Stimulated activated CD8-positive, alpha-beta memory T cell treated with anti-CD3 and anti-CD28 coated beads, Interleukin-7, amount 100 ng/mL, for 1 hour (primary cell): ENCODE measurements at regions not wholly inside any gene's neighbourhood (a gene's known extent, or its start where the extent isn't known, plus 50 kb on each side); places are given as distances from the start of the nearest gene placed in this dataset.
"Not testable (repeated sequence)": the region's sequence is repeated elsewhere in the genome, so short reads cannot be mapped to it uniquely, and the experiment has no call there.

Experiments
- DNase-seq, 2 donors: peaks; one replicate each; pipeline ENCODE4 v3.0.0-alpha.2; 2020; ENCODE audit warnings: low read depth in 2 of 2

DNA sequence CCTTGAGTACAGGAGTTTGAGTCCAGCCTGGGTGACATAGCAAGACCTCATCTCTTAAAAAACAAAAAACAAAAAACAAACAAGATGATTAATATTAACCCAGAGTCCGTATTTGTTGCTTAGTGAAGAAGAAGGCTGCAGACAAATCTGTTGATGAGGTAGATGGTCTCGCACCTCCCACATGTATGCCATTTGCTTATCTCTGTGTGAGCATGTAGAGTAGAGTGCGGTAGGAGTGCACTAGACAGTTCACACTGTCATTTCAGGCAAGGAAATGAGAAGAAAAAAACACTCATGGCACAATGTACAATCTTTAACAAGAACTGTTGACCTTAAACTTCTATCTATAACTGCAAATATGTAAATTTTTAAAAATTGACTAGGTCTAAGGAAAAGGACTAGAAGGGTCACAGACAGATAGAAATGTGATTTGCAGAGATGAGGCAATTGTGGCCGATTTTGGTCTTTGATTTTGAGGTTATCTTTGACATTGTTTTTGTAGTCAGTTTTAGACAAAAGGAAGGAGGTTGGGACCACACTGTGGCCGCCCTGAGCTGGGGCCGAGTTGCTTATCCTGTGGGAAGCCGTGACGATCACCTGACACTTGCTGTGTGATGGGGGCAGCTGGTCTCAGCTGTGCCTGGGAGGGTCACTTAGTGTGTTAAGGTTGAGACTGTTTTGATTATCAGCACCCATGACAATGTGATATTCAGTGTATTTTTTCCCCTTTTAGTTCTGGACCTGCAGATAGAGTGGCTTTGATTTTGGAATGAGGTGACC, 127.2 kb downstream of the LAT start:
- not testable (repeated sequence) for DNase-seq

DNA sequence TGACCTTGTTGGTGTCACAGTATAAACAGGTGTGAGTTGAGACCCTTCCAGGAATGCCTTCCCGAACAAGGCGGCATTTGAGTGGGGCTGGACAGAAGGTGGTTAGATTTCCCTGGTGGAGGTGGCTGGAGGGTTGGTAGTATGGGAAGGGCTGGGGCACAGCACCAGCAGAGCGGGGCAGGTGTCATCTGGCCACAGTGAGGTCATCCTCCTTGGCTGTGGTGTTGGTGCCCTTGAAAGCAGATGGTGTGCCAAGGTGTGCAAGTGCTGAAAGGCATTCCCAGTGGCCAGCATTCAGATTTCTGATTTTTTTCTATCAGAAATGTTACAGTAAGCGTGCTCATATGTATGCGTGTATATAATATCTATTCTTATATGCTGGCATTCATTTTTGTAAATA, 126.6 kb downstream of the LAT start:
- DNase-seq, result no peak

DNA sequence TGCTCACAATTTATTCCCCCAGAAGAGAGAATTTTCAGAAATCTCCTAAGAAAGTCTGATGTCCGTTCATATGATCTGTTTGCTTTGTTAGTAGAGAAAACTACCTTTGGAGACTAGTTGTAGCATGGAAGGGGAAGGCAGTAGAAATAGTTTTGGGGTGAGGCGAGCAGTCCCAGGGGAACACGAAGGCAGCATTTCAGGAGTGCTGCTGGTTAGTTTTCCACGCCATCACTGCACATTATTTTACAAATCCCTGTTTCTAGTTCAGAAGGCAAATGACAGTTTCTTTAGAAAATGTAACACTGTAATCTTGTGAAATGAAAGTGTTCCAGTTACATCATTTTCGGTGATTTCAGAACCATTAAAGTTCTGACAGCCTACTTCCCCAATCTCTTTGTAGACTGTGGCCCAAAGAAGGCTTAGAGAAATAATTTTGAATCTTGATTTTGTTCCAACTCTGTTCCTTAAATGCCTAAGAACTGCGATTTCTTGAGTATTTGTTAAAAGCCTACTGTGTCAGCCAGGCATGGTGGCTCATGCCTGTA, 123.8 kb downstream of the LAT start:
- DNase-seq, result not testable (repeated sequence)

DNA sequence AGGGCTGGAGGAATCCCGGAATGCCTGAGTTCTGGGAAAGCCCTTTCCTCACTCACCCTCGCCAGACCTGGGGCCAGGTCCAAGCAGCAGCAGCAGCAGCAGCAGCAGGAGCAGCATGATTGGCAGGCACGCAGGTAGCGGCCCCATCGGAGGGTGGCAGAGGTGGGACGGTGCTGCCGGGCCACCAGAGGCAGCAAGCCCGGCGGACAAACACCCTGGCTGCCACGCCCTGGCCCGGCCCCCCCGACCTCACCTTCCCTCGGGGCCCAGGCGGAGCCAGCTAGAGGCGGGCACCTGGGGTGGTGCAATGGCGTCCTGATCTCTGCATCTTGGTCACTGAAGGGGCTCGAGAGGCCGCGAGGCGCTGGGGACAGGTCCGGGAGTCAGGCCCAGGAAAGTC, 122.4 kb downstream of the LAT start:
- no peak for DNase-seq

DNA sequence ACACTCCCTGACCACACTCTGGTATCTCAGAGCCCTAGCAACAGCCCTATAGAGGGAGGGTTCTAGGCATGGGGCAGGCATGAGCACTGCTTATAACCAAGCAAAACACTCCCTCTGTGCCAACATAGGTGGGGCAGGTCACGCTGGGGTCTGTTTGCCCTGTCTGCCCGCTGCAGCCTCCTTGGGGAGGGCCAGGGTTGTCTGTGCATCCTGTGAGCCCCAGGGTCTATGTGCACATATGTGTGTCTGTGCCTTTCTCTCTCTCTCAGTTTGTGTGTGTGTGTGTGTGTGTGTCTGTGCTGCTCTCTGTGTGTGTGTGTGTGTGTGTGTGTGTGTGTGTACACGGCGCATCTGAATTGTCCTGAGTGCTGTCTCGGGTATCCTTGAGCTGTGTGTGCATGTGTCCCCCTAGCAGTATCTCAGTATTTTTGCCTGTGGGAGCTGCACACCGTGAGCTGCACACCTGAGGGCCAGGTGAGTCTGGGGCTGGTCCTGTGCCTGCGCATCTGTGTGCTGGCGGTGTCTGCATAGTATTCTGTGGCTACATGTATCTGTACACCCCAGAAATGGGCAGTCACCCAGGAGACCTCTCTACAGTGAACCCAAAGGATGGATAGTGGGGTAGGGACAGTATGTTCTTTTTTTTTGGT, 121.5 kb downstream of the LAT start:
- DNase-seq, result not testable (repeated sequence)

DNA sequence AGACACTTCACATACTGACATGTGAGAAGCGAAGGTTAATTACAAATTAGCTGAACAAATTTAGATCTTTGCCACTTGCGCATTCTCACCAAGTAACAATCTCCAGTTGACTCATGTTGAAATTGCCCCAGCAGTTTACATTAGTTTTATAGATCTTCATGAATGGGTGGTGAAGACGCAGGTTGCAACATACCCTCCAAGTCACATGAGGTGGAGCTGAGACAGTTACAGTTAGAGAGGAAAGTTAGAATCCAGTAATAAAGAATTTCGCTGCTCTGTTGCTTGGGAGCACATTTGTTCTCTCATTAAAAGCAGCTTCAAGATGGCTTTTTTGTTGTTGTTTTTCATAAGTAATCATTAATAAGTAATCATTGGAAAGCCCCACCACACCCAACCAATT, 119.7 kb downstream of the LAT start:
- not testable (repeated sequence) for DNase-seq

DNA sequence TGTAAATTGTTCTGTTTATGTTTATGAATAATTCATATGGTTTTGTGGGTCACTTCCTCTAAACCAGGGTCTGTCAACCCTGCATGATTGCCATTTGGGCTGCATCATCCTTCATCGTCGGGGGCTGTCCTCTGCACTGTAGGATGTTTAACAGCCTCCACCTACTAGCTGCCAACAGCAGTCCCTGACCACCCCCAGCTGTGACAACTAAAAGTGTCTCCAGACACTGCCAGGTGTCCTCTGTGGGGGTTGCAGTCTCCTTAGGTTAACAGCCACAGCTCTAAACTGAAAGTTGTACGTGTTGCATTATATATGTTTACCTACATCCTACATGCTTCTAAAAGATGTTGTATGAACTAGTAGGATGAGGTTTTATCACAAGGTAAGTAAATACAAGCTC, 113.1 kb downstream of the LAT start:
- not testable (repeated sequence) for DNase-seq

DNA sequence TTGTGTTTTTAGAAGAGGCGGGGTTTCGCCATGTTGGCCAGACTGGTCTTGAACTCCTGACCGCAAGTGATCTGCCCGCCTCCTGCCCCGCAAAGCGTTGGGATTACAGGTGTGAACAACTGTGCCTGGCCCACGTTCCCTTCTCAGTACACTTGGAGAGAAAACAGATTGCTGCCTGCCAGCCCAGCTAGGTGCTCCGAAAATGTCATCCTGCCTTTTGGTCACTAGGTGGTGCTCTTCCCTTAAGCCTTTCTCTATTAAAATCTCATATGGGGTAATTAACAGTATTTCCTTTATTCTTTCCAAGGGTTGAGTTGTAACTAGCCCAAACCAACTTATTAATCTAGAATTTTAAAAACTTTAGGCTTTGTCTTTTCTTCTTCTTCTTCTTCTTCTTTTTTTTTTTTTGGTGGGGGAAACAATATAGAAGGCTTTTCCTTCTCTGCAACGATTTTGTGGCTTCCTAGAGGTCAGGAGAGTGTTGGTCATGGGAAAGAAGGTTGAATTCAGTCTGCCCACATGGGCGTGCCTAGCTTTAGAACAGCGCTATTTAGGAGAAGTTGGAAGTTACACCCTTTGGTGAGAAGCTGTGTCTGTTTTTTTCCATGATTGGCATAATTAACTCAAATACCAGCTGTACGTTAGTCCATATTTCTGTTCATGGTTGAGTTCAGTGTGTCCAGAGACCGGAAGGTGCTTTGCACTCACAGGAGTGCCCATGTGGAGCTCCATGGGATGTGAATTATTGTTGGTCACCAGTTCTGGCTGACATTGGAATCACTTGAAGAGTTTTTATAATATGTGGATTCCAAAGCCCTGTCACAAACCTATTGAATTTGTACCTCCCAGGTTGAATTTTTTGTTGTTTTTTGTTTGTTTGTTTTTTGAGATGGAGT, 110.1 kb downstream of the LAT start:
- not testable (repeated sequence) for DNase-seq

DNA sequence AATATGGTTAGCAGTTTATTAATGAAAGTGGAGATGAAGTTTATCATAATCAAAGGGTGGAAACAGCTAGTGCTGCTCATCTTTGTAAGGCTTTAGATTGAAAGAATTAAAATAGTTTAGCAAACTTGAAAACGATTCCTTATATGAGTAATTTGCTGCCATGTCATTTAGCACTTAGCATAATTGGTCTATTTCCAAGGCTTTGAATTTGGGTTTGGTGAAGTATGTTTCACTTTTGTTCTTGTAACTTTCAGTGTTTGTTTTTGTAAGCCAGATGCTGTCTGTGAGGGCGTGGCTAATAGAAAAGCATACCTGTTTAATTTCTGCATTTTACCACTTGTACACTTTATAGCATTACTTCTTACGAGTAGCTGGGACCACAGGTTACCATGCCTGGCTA, 109.5 kb downstream of the LAT start:
- DNase-seq, result not testable (repeated sequence)

DNA sequence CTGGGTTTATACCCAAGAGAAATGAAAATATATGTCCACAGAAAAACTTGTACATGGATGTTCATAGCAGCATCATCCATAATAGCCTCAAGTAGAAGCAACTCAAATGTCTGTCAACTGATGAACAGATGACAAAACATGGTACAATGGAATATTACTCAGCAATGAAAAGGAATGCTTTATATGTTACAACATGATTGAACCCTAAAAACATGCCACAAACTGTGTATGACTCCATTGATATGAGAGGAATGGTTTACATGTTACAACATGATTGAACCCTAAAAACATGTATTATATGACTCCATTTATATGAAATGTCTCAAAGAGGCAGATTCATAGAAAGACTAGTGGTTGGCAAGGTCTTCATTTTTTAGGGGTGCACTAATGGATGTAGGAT, 104.8 kb downstream of the LAT start:
- DNase-seq, result not testable (repeated sequence)

DNA sequence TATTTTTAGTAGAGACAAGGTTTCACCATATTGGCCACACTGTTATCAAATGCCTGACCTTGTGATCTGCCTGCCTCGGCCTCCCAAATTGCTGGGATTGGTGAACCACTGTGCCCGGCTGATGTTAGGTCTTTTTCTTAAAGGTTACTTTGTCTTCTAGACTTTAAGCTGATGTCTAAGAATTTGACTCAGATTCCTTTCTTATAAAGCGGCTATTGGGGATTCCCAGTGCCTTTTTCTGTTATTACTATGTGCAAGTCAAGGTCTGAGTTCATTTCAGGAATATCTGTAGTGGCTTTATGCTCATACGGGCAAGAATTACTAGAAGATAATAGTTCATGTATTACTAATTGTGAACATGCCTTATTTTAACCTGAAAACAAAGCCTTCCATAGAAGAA, 102.8 kb downstream of the LAT start:
- not testable (repeated sequence) for DNase-seq

DNA sequence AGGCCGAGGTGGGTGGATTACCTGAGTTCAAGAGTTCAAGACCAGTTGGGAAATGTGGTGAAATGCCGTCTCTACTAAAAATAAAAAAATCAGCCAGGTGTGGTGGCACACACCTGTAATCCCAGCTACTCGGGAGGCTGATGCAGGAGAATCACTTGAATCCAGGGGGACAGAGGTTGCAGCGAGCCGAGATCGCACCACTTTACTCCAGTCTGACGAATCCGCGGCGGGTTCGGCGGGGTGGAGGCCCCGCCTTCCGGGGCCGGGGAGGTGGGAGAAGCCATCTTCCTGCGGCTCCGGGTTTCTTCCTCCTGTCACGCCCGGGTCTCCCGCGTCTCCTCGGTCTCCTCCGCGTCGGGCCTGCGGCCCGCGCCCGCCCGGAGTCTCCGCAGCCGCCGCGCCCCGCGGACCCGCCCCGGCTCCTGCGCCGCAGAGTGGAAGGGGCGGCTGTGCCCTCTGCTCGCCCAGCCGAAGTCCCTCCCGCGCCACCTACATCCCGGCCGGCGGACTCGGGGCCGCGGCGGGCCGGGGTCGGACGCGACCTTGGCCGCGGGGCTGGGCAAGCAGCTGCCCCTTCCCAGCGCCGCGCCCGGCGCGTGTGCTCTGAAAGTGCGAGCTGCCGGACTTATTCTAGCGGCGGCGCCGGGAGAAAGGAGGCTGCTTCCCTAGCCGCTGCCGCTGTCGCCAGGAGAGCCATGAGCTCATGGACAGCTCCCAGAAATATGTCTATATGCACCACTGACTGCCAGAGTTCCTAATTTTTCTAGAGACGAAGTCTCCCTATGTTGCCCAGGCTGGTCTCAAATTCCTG, 97.2 kb downstream of the LAT start:
- peak in 1 of 2 donors; percentile 4 for DNase-seq

DNA sequence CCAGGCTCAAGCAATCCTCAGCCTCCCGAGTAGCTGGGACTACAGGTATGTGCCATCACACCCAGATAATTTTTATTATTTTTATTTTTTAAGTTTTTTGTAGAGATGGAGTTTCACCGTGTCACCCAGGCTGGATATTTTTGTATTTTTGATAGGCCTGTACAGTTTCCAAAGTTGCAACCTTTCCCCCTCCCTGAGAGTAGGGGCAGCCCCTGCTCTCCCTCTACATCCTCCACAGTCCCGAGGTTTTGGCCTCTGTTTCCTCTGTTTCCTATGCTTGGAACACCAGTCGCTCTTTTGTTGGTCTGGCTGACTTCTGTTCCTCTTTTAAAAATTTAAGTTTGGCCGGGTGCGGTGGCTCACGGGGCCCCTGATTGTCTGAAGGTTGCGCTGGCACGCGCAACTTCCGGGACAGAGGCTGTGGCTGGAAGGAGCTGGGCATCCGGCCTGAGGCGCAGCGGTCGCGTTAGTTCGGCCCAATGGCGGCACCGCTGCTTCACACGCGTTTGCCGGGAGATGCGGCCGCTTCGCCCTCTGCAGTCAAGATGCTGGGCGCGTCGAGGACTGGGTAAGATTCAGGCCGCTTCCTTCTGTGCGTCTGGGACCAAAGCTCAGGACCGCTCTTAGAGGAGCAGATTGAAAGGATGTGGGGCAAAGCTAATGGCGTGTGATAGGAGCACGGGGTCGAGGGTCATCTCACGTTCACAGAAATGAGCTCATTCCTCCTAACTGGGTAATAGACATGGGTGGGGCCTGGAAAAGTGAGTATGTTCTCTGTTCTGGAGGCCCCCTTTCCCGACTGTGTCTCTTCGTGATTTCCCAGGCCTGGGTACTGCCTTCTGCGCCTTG, 89.9 kb downstream of the LAT start:
- peak; percentile 13 to 31 for DNase-seq

DNA sequence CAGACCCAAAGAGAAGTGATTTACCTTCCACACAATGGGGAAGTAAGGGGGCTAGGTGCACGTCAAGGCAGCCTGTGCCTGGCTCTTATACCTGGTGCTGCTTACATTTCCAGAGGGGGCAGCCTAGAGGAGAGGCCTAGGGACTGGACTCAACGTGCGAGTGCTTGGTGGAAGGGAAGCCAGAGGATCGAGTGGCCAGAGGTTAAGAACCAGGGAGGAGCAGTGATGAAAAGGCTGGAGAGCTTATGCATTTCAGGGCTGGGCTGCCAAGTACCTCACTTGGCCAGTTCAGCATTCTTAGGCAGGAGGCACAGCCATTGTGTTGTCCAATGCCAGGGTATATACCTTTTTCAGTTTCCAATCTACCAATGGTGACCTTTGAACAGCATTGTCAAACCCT, 77.4 kb downstream of the LAT start:
- DNase-seq, result not testable (repeated sequence)

DNA sequence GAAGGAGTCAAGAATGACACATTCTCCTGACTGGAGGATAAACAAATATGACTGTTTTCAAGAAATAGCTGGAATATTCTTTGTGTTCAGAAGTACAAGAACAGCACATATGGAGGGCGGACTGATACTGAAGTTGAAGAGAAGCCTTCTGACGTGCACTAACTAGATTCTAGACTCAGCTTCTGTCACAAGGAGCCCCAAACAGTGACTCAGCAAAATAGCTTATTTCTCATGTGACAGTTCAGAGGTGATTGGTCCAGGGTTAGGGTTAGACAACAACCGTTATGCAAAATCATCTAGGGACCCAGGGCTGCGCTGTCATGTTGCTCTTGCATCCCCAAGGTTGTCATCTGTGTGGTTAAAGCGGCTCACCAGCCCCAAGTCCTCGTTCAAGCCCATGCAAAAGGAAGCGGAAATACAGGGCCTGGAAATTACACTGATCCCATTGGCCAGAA, 76.6 kb downstream of the LAT start:
- not testable (repeated sequence) for DNase-seq

DNA sequence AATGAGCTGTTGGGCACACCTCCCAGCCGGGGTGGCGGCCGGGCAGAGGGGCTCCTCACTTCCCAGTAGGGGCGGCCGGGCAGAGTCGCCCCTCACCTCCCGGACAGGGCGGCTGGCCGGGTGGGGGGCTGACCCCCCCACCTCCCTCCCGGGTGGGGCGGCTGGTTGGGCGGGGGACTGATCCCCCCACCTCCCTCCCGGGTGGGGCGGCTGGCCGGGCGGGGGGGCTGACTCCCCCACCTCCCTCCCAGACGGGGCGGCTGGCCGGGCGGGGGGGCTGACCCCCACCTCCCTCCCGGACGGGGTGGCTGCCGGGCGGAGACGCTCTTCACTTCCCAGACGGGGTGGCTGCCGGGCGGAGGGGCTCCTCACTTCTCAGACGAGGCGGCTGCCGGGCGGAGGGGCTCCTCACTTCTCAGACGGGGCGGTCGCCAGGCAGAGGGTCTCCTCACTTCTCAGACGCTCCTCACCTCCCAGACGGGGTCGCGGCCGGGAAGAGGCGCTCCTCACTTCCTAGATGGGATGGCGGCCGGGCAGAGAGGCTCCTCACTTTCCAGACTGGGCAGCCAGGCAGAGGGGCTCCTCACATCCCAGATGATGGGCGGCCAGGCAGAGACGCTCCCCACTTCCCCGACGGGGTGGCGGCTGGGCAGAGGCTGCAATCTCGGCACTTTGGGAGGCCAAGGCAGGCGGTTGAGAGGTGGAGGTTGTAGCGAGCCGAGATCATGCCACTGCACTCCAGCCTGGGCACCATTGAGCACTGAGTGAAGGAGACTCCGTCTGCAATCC, 75.4 kb downstream of the LAT start:
- DNase-seq, result not testable (repeated sequence)

DNA sequence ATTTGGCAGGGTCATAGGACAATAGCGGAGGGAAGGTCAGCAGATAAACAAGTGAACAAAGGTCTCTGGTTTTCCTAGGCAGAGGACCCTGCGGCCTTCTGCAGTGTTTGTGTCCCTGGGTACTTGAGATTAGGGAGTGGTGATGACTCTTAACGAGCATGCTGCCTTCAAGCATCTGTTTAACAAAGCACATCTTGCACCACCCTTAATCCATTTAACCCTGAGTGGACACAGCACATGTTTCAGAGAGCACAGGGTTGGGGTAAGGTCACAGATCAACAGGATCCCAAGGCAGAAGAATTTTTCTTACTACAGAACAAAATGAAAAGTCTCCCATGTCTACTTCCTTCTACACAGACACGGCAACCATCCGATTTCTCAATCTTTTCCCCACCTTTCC, 74.7 kb downstream of the LAT start:
- DNase-seq, result not testable (repeated sequence)
